ENCODE measurements at regions not wholly inside any gene's neighbourhood (a gene's known extent, or its start where the extent isn't known, plus 50 kb on each side); places are given as distances from the start of the nearest gene placed in this dataset.
"Not testable (repeated sequence)": the region's sequence is repeated elsewhere in the genome, so short reads cannot be mapped to it uniquely, and the experiment has no call there.

DNA sequence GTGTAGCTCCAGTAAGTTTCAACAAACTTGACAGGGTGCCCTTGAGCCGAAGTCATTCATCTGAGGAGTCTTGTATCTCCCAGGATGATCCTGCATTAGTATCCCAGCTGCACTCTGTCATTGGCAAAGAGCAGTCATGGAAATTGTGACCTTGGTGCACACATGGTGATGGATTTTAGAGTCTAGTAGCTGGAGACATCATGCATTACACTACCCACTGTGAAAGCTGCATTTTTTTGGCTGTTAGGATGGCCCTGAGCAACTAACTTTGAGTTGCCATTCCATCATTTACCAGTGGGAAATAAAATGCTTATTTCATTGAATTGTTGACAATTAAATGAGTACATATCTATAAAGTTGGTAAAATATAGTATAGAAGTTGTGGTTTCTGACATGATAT, 552.6 kb upstream of the CBLB start:
- DNase-seq = no peak

DNA sequence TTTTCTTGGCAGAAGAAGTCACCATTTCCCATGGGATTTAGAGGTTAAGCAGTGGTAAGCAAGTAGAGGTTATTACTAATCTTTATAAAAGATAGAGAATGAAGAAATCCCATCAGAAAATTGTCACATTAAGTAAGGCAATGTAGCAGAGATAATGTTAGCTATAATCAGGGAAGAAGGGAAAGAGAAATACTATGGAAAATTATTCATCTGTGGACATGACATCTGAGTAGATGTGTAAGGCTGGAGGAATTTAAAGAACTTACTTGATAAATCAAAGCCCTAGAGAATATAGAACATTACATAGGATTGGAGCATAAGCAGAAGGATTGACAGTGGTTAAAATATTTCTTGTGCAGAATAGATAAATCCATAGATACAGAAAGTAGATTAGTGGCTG, 553.1 kb upstream of the CBLB start:
- DNase-seq = no peak

DNA sequence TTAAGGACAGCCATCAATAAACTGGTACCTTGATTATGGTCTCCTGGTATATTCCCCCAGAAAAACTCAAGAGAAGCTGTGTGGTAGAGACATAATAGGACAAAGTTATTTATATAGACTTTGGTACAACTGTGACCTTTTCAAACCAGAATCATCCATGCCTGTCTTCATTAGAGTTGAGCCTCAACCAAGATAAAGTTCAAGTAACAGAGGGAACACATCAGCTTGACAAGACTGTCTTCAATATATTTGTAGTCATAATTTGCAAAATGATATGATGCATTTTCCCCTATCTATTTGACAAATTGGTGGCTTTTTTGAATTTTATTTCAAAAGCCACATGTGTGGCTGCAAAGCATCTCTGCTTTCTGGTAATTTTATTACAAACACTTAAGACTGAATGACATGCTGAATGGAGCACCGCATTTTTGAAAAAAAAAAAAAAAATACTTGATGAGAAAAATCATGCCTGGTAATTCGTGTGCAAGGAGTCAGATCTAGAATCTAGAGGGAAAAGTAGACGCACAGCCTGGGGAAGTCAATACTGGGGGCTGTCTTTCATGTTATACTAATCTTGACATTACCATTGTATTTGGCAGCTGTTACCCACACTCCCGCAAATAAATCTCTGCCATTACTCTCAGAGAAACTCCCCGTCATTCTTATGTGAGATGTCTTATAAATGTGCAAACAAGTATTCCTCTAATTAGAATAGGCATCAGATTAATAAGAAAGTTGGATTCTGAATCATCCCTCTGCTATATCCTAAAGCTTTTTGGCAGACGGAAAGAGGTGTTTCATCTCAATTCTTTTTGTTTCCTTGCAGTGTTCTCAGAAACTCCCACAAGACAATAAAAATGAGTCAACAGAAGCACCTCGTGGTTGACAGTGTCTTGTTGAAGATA, 554.8 kb upstream of the CBLB start:
- DNase-seq = no peak

DNA sequence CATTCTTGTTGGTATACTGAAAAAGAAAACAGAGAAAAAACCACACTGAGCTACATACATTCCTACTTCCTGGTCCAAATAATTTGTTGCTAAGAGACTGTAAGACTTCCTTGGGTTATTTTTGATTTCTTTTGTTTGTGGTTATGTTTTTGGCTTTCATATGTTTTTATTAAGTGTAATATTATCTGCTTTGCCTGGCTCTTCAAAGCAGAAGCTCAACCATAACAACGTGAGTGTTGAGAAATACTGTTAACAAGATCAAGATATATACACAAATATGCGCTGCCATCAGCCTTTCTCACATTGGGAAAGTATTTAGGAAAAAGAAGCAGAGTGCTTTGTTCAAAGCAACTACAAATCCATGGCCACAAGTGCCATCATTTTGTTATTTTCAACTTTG, 556.2 kb upstream of the CBLB start:
- no peak for DNase-seq

DNA sequence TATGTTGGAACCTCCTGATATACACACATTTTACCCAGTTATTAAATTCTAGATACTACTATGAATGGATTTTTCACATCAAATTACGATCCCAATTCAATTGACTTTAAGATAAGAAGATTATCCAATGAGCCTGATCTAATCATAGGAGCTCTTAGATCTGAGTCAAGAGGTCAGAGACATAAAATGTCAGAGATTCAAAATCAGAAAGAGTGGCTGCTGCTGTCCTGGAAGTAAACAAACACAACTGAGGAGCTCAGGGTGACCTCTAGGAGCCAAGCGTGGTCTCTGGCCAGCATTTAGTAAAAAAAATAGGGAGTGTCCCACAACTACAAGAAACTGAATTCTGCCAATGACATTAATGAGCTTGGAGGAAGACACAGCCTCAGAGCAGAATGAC, 557.1 kb upstream of the CBLB start:
- DNase-seq = no peak

DNA sequence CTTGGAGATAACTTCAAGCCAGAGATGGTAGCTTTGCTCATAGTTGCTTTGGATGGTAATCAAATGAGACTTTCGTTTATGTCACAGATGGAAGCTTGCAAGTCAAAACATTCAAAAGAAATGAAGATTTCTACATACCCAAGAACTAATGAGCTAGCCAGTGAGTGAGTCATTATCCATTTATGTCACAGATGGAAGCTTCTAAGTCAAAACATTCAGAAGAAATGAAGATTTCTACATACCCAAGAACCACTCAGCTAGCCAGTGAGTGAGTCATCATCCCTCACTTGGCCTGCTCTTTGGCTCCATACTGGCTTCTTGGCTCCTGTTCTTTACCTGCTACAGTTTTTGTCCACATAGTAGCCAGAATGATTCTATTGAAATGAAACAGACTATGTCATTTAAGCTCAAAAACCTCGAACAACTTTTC, 559.8 kb upstream of the CBLB start:
- DNase-seq = no peak

DNA sequence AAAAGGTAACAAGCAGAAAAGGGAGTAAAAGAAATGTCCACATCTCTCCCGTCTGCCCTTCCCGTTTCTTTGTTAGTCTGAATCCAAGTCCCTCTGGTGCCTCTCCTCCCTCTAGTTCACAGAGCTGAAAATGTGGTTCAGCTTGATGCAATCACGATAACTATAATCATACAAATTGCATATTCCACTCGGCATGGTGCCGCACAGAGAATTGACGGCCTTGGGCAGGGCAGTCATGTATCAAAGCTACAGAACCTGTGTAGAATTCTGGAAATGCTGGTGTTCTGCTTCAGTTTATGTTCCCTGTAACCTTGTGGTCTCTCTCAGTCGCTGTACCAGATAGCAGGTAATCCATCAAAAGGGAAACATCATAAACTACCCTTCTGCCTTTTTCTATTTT, 562.9 kb upstream of the CBLB start:
- DNase-seq = no peak

DNA sequence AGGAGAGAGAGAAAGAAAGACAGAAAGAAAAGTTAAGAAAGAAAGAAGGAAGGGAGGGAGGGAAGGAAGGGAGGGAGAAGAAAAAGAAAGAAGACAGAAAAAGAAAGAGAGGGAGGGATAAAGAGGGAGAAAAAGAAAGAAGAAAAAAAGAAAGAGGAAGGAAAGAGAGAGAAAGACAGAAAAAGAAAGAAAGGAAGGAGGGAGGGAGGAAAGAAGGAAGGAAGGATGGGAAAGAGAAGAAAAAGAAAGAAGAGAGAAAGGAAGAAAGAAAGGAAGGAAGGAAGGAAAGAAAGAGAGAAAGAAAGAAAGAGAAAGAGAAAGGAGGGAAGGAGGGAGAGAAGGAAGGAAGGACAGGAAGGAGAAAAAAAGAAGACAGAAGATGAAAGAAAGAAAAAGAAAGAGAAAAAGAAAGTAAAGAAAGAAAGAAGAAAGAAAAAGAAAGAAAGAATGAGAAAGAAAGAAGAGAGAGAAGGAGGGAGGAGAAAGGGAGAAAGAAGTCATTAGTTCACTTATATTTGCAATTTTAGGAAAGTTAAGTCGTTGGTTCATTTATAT, 567.2 kb upstream of the CBLB start:
- no peak for DNase-seq

DNA sequence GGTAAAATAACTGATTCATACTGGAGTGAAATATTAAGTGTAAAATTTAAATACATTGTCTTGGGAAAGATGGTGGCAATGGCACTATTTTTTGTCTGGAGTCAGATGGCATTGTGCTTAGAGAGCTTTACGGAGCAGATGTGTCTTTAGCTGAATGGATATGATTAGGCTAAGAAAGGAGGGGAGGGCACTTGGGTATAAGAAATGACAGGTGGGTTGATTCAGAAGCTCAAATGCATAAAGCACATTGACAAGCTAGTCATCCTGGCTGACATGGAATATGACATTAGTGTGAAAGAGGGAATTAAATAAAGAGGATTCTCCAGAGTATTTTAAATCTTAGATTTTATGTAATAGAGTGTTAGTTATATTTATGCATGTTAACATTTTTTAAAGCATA, 570.1 kb upstream of the CBLB start:
- DNase-seq = peak; percentile 100

DNA sequence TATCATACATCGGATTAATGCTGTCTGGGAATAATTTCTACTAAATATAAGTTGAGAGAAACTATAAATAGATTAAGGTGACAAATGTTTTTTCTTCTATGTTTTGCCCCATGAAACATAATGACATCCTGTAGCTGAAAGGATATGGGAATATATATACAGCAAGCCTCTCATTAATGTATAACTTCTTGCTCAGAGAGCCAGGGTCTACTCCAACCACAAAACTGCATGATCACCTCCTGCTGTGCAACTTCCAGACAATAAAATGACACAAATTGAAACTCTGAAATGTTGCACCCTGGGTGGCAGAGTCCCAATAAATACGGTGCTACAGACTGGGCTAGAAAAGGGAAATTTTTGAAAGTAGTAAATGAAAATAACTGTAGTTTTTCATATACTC, 571.9 kb upstream of the CBLB start:
- DNase-seq = no peak

DNA sequence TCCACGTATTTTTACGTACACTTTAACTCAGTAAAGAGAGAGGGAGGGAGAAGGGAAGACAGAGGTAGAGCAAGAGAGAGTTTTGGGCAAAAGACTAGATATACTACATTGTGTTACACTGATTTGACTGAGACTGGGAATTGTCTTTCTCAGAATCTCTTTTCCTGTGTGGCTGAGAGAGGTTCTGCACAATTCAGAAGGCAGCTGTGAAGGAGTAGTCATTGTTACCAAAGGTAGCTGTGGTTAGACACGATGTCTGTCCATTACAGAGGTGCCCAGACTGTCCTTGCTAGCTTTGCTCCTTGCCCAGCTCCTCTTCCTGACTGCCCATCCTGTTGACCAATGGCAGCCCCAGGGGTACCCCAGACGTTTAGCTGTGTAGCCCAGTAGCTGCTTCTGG, 577.5 kb upstream of the CBLB start:
- DNase-seq = no peak

DNA sequence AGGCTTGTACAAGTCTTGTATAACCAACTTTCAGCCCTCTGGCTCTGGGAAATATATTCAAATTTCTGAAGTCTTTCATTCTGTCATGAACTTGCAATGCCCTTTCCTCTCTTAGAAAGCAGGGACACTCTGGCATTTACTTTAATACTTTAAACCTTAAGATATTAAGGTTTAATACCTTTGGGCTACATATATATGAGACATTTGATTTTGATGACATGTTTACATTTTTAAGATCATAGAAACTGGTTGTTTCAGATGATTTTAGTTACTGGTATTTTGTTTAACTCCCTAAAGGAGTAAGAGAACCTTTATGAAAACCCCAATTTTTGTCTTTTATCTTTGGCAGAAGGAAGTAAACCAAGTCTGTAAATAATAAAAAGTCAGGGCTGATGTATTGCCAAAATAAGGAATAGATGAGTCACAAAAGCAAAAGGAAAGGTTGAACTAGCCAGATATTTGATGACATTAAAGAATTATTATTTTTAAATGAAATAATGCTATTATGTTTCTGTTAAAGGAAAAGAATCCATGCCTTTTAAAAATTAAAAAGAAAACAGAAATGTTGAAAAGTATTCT, 579.0 kb upstream of the CBLB start:
- DNase-seq = no peak

DNA sequence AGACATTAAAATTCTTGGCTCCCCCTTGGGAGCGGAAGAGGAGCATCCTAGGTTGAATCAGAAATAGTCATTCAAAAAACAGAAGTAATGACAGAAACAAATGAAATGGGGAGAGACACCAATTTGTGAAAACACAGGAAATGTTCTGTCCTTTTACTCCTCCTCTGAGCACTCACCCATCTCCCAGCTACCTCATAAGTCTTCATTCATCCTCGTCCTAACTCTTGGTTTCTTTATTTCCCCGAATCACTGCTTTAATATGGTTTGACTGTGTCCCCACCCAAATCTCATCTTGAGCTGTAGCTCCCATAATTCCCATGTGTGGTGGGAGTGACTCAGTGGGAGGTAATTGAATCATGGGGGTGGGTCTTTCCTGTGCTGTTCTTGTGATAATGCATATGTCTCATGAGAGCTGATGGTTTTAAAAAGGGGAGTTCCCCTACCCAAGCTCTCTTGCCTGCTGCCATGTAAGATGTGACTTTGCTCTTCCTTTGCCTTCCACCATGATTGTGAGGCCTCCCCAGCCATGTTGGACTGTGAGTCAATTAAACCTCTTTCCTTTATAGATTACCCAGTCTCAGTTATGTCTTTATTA, 579.7 kb upstream of the CBLB start:
- DNase-seq = not testable (repeated sequence)

DNA sequence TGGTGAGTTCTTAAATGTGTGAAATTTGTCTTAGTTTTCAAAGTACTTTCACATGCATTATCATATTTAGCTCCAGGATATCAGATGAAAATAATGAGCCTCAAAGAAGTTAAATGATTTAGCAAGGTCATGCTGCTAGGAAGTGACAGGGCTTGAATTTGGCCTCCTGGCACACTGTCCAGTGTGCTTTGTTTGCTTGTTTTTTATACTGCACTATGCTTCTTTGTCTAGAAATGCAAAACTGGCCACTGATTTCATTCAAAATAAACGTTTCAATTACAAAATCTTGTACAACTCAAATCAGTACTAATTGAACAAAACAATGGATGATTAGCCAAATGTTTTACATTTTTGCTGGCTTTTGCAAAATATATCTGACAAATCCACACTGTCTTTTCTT, 583.3 kb upstream of the CBLB start:
- no peak for DNase-seq

DNA sequence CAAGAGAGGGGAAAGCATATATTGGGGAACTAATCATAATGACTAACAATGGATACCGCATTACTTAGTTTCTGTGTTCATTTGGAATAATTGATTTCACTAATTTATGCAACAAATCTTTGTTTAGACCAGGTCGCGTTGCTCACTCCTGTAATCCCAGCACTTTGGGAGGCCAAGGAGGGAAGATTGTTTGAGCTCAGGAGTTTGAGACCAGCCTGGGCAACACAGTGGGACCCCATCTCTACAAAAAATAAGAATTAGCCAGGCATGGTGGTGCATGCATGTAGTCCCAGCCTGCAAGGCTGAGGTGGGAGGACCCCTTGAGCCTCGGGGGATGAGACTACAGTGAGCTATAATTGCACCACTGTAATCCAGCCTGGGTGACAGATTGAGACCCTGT, 585.7 kb upstream of the CBLB start:
- DNase-seq = no peak

DNA sequence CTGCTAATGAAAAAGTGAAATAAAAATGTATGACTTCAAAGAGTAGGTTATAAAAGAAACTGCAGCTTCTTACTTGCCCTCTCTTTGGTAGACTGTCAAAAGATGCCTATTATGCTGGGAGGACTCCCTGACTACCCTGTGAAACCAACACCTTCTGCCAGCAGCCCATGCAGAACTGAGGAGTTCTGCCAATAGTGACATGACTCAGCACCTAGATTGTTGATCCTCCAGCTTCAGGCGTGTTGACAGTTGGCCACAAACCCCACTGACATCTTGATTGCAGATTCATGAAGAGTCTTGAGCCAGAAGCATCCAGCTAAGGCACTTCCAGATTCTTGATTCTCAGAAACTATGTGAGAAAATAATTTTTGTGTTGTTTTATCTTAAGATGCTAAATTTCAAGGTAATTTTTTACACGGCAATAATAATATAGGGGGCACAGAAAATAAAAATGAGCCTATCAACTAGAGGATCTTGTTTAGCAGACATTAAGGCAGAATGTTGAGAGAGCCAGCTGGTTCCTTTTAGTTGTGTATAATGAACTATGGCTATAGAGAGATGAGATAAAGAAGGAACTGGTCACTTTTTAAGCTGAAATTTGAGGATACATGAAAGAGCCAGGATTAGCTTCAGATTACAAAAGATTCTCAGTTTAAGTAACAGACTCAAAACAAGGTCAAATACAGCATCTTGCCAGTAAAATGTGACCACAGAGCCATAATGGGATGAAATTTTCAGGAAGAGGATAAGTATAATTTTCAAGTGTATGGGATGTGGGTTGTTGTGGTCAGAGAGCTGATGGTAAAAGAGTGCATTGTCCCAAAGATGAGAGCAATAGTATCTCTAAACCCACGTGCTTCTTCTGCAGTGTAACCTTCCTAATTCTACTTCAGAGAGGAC, 588.7 kb upstream of the CBLB start:
- peak; percentile 87 for DNase-seq

DNA sequence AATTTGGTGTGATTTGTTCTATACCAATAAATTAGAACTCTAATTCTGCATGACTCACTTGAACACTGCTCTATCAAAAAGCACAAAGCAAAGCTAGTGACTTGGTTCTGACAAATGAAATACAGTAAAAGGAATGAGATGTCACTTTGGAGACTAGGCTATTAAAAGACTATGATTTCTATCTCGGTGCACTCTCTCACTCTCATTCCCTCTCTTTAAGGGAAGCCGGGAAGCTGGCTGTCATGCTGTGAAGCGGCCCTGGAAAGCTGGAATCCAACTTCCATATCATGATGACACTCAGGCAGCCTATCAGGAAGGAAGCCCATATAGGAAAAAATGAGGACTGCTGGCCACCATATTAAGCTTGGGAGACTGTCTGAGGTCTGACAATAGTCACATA, 590.1 kb upstream of the CBLB start:
- no peak for DNase-seq

DNA sequence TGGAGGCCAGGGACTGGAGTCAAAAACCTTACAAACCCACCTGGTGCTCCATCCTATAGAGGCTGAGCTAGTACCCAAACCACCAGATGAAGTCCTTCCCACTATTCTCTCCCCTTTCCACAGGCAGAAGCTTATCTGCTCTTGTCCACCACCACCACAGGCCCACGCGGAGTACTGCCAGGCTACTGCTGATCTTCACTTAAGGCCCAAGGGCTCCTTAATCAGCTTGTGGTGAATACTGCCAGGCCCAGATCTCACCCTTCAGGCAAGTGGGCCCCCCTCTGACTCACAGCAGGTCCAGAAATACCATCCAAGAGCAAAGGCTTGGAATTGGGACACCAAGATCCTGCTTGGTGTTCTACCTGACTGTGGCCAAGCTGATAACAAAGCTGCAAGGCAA, 598.1 kb upstream of the CBLB start:
- no peak for DNase-seq

DNA sequence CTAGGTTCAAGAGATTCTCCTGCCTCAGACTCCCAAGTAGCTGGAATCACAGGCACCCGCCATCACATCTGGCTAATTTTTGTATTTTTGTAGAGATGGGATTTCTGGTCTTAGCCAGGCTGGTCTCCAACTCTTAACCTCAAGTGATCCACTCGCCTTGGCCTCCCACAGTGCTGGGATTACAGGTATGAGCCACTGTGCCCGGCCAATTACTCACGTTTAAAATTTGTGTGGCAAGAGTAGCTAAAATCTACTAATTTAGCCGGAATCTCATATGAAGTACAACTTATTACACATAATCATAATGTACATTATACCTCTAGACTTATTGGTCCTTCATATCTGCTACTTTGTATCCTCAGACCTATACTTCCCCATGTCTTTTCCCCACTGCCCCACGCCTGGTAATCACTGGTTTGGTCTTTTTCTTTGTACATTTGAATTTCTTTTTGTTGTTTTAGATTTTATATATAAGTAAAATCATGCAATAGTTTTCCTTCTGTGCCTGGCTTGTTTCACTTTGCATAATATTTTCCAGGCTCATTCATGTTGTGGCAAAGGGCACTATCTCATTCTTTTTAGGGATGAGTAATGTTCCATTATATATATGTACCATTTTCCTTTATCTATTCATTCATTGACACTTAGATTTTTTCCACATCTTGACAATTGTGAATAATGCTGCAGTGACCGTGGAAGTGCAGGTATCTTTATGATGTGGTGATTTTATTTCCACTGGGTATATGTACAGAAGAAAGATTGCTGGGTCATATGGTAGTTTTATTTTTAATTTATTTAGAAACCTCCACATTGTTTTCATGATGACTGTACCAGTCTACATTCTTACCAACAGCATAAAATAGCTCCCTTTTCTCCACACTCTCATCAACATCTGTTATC, 605.0 kb upstream of the CBLB start:
- no peak for DNase-seq

DNA sequence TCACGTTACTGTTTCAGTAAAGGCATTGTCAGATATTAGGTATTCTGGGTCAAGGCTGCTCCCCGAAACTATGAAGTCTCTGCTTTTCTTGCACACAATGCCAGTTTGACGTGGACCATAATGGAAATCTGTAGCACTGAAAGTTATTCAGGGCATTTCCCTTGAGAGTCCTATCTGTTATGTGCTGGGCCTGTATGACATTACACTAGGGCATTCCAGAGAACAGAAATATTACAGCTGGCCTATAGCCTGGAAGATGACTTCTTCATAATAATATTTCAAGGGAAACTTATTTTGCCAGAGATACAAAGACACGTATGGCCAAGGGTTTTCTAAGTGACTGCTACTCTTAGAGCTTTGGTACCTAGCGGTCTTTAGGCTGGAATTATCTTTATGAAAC, 613.6 kb upstream of the CBLB start:
- DNase-seq = no peak

DNA sequence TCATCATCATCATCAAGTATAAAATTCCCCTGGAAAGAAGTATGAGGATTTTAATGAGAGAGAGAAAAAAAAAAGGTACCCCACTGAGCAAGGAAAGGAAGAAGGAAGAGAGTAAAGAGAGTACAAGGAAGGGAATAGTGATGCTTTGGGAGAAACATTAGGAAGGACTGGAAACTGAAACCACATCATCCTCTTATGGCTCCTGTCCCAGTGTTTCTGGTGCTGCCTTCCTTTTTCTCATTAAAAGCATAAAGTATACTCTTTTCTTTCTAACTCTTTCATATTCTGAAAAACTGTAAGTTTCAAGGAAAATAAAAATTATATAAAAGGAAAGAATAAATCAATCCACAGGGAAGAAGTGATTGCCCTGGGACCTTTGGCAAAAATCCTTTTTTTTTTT, 616.4 kb upstream of the CBLB start:
- DNase-seq = peak; percentile 75

DNA sequence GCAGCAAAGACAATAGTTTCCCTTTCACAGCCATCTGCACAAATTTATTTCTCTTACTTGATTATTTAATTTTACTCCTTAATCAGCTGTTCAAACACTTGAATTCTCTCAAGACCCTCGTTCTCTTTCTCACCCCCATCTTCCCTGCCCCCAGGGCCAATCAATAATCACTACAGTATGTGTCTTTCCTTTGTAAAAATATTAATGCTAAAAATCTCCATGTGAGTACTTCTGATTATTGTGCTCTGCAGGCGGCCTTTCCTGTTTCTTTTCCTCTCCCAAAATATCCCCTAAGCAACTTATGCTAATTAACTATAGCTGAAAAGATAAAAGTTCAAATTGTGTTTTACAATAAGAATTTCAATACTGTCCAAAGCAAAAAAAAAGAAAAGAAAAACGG, 617.0 kb upstream of the CBLB start:
- DNase-seq = no peak
